ENCODE measurements at regions not wholly inside any gene's neighbourhood (a gene's known extent, or its start where the extent isn't known, plus 50 kb on each side); places are given as distances from the start of the nearest gene placed in this dataset.

DNA sequence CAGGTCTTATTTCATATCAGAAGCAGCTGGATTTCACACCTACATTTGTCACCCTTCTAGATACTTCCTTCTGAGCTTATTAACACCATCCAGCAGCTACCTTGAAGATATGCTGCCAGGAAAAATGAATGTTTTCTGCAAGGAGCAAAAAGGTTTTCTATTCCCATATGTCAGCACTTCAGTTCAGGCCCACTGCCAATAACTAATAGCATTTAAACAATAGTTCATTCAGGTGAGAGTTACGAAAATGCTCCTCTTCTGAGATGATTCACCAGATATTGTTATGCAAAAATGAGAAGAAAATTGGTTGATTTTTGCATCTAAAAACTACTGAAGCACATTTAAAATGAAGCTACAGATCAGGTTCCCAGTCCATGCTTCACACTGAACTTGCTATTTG, 56.4 kb upstream of the ISL1 start:
- TF ChIP-seq, protein P1, sequence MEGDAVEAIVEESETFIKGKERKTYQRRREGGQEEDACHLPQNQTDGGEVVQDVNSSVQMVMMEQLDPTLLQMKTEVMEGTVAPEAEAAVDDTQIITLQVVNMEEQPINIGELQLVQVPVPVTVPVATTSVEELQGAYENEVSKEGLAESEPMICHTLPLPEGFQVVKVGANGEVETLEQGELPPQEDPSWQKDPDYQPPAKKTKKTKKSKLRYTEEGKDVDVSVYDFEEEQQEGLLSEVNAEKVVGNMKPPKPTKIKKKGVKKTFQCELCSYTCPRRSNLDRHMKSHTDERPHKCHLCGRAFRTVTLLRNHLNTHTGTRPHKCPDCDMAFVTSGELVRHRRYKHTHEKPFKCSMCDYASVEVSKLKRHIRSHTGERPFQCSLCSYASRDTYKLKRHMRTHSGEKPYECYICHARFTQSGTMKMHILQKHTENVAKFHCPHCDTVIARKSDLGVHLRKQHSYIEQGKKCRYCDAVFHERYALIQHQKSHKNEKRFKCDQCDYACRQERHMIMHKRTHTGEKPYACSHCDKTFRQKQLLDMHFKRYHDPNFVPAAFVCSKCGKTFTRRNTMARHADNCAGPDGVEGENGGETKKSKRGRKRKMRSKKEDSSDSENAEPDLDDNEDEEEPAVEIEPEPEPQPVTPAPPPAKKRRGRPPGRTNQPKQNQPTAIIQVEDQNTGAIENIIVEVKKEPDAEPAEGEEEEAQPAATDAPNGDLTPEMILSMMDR (IDR thresholded peaks at IDR 0.05; ENCODE audit: low read depth, low read length), result no peak
- TF ChIP-seq POLR2A (IDR thresholded peaks at IDR 0.05; ENCODE audit: extremely low read depth, insufficient read length), result no peak

Measured in NB4 (cell line).